ENCODE measurements at regions not wholly inside any gene's neighbourhood (a gene's known extent, or its start where the extent isn't known, plus 50 kb on each side); places are given as distances from the start of the nearest gene placed in this dataset.

DNA sequence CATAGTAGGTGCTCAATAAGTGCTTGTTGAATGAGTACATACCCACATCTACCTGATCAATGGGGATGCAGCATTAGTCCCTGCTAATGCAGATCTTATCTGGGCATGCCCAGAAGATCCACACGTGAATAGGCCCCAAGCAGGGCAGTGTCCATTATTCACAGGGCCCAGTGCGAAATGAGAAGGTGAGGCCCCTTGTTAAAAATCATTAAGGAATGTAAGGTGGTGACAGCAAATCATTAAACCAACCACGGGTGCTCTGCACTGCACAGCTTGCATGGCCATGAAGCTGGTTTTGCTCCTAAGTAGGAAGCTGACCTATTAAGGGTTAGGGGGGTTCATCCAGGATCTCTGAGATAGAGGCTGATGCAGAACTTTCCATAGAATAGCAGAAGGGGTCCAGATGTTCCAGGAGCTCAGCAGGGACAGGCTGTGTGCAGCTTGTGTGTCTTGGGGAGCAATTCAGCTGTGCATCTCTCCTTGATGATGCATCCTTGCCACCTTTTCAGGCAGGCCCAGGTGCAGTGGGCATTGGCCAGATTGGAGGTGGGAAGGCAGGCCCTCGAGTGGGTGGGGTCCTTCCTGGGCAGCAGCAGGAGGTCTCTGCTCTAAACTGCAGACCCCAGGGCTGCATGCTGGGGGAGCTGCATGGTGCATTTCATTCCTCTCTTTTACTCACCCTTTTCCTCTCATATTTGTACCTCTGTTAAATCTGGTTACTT, 231.3 kb upstream of the PWP1 start:
- TF ChIP-seq, protein P1, sequence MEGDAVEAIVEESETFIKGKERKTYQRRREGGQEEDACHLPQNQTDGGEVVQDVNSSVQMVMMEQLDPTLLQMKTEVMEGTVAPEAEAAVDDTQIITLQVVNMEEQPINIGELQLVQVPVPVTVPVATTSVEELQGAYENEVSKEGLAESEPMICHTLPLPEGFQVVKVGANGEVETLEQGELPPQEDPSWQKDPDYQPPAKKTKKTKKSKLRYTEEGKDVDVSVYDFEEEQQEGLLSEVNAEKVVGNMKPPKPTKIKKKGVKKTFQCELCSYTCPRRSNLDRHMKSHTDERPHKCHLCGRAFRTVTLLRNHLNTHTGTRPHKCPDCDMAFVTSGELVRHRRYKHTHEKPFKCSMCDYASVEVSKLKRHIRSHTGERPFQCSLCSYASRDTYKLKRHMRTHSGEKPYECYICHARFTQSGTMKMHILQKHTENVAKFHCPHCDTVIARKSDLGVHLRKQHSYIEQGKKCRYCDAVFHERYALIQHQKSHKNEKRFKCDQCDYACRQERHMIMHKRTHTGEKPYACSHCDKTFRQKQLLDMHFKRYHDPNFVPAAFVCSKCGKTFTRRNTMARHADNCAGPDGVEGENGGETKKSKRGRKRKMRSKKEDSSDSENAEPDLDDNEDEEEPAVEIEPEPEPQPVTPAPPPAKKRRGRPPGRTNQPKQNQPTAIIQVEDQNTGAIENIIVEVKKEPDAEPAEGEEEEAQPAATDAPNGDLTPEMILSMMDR (IDR thresholded peaks at IDR 0.05; ENCODE audit: unreplicated experiment in 3 of 3) = no peak
- H3K27me3 Mint-ChIP-seq (ENCODE audit: low read depth) = peaks cover 14% of the 10 kb centered on the region

DNA sequence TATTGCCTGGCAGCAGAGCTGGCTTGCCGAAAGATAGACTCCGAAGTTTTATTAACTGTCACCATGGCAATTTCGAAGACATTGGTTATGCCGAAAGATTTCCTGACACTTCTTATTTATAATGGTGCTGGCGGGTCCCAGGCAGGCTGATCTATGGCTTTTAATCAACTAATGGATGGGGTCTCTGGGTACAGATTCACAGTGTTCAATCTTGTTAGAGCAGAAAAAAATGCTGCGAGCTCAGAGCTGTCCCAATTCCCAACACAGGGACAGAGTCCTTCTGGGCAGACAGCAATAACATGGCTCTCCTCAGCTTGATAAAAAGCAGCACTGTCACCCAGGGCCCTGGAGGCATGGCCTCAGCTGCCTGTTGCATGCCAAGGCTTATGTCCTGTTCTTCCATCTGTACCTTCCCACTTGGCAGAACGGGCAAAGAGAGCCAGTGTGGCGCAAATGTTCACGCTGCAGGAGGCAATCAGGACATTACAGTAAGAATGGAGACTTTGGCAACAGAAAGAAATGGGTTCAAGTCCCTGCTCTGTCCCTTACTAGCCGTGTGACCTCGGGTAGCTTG, 228.2 kb upstream of the PWP1 start:
- H3K27ac Mint-ChIP-seq = no peak overlapping the region
- H3K4me3 Mint-ChIP-seq = no peak overlapping the region
- peaks cover 3% of the 10 kb centered on the region for H3K27me3 Mint-ChIP-seq (ENCODE audit: low read depth)
- TF ChIP-seq, protein P1 (IDR thresholded peaks at IDR 0.05; ENCODE audit: unreplicated experiment in 3 of 3) = no peak
- no peaks in the 10 kb centered on the region for H3K9me3 Mint-ChIP-seq
- no peaks in the 10 kb centered on the region for H3K4me1 Mint-ChIP-seq
- H3K36me3 Mint-ChIP-seq (ENCODE audit: low read depth) = no peaks in the 10 kb centered on the region

More for the DNA sequence above, 231.3 kb upstream of the PWP1 start:
- no peaks in the 10 kb centered on the region for H3K36me3 Mint-ChIP-seq (ENCODE audit: low read depth)
- no peaks in the 10 kb centered on the region for H3K9me3 Mint-ChIP-seq
- H3K27ac Mint-ChIP-seq = no peak overlapping the region
- H3K4me3 Mint-ChIP-seq = no peak overlapping the region
- peaks cover 9% of the 10 kb centered on the region for H3K4me1 Mint-ChIP-seq

DNA sequence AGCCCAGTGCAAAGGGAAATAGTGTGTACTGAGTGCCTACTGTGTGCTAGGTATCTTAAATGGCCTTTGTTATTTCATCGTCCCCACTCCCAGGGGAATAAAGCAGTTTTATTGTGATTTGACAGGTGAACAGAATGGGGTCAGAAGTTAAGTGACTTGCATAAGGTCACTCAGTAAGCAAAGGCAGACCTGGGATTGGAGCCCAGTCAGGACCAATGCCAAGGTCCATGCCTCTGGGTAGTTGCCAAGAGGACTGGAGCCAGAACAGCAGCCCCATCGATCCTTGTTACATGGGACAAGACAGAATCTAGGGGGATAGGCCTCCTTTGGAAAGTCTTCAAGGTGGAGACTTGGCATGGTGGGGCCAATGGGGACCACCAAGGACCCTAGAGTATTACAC, 227.4 kb upstream of the PWP1 start:
- Mint-ChIP-seq H3K27me3 (ENCODE audit: low read depth) (peaks cover 3% of the 10 kb centered on the region), H3K4me3 (no peak overlapping the region), H3K9me3 (no peaks in the 10 kb centered on the region), H3K36me3 (ENCODE audit: low read depth) (no peaks in the 10 kb centered on the region), H3K4me1 (no peaks in the 10 kb centered on the region), H3K27ac (no peak overlapping the region)
- TF ChIP-seq, protein P1 (IDR thresholded peaks at IDR 0.05; ENCODE audit: unreplicated experiment in 3 of 3) = no peak

DNA sequence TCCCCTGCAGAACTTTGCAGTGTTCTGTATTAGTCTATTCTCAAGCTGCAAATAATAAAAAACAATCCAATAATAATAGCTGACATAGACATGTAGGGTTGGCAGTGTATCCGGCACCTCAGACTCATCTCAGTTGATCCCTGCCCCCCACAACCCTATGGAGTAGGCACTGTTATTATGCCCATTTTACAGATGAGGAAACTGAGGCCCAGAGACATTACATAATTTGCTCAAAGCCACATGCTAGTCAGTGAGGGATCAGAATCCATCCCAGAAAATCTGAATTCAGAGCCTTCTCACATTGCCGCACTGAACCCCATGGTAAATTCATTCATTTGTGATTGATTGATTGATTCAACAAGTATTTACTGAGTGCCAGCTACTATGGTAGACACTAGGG, 226.6 kb upstream of the PWP1 start:
- Mint-ChIP-seq H3K36me3 (ENCODE audit: low read depth) (no peaks in the 10 kb centered on the region), H3K4me3 (no peak overlapping the region), H3K9me3 (no peaks in the 10 kb centered on the region), H3K27me3 (ENCODE audit: low read depth) (peaks cover 3% of the 10 kb centered on the region), H3K27ac (no peak overlapping the region), H3K4me1 (no peaks in the 10 kb centered on the region)
- TF ChIP-seq, protein P1 (IDR thresholded peaks at IDR 0.05; ENCODE audit: unreplicated experiment in 3 of 3) = no peak

DNA sequence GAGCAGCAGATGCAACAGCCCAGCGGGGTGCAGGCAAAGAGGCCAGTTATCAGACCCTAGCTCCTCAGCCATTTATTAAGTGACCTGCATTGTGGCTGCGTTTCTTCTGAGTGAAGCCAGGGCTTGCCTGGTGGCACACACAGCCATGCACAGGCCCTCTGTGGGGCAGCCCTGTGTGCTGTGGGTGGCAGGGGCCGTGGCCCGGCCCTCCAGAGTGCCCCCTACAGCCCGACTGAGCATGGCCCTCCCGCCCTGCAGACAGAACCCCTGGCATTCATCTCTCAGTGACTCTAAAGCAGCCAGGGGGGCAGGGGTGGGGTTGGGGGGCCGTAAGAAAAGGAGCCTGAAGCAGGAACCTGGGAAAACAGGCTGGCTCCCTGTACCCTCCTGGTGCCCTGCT, 226.0 kb upstream of the PWP1 start:
- no peaks in the 10 kb centered on the region for H3K9me3 Mint-ChIP-seq
- no peaks in the 10 kb centered on the region for H3K36me3 Mint-ChIP-seq (ENCODE audit: low read depth)
- no peak overlapping the region for H3K27ac Mint-ChIP-seq
- H3K27me3 Mint-ChIP-seq (ENCODE audit: low read depth) = peaks cover 3% of the 10 kb centered on the region
- TF ChIP-seq, protein P1 (IDR thresholded peaks at IDR 0.05; ENCODE audit: unreplicated experiment in 3 of 3) = no peak
- H3K4me1 Mint-ChIP-seq = no peaks in the 10 kb centered on the region
- no peak overlapping the region for H3K4me3 Mint-ChIP-seq
